Hepatocyte (in vitro differentiated cells): ENCODE measurements at regions not wholly inside any gene's neighbourhood (a gene's known extent, or its start where the extent isn't known, plus 50 kb on each side); places are given as distances from the start of the nearest gene placed in this dataset.

Experiments used
- DNase-seq: peaks from one replicate; pipeline ENCODE4 v3.0.0-alpha.2; 2016; ENCODE audit warnings: low spot score
- H2AFZ ChIP-seq: fragments of 200-600 bp; sonication (generic); 2 replicates; pipeline ENCODE4 v1.6.0; 2016; ENCODE audit warnings: antibody characterized with exemption, mild to moderate bottlenecking
- H3K27ac ChIP-seq: fragments of 200-600 bp; sonication (generic); 2 replicates; pipeline ENCODE4 v1.5.1; 2016; ENCODE audit warnings: mild to moderate bottlenecking
- H3K27me3 ChIP-seq: fragments of 200-600 bp; sonication (generic); 2 replicates; pipeline ENCODE4 v1.6.1; 2016
- H3K36me3 ChIP-seq: fragments of 200-600 bp; sonication (generic); replicated peaks from 2 replicates; pipeline ENCODE4 v1.5.1; 2016; ENCODE audit warnings: low read depth; ENCODE audit not compliant: insufficient read depth
- H3K4me1 ChIP-seq: fragments of 200-600 bp; sonication (generic); 2 replicates; pipeline ENCODE4 v1.5.1; 2016; ENCODE audit warnings: mild to moderate bottlenecking, moderate library complexity; ENCODE audit not compliant: insufficient read depth
- H3K4me2 ChIP-seq: fragments of 200-600 bp; sonication (generic); 2 replicates; pipeline ENCODE4 v1.6.0; 2016
- H3K4me3 ChIP-seq: fragments of 200-600 bp; sonication (generic); 2 replicates; pipeline ENCODE4 v1.5.1; 2016; ENCODE audit warnings: mild to moderate bottlenecking
- H3K79me2 ChIP-seq: fragments of 200-600 bp; sonication (generic); 2 replicates; pipeline ENCODE4 v1.6.0; 2017; ENCODE audit warnings: mild to moderate bottlenecking
- H3K9me2 ChIP-seq: fragments of 200-600 bp; sonication (generic); replicated peaks from 2 replicates; pipeline ENCODE4 v1.6.0; 2017; ENCODE audit warnings: mild to moderate bottlenecking; ENCODE audit not compliant: insufficient read depth
- H3K9me3 ChIP-seq: fragments of 200-600 bp; sonication (generic); 2 replicates; pipeline ENCODE4 v1.5.1; 2016; ENCODE audit warnings: low read depth, mild to moderate bottlenecking
- H4K20me1 ChIP-seq: fragments of 200-600 bp; sonication (generic); 2 replicates; pipeline ENCODE4 v1.6.0; 2016; ENCODE audit warnings: mild to moderate bottlenecking; ENCODE audit not compliant: insufficient read depth, poor library complexity, severe bottlenecking
- CTCF ChIP-seq: fragments of 200-600 bp; sonication (generic); IDR thresholded peaks from 2 replicates; pipeline ENCODE4 v1.5.1; 2016; ENCODE audit warnings: antibody characterized with exemption, mild to moderate bottlenecking; ENCODE audit not compliant: poor library complexity
- EZH2 ChIP-seq: fragments of 200-600 bp; sonication (generic); IDR thresholded peaks from 2 replicates; pipeline ENCODE4 v1.6.1; 2016; ENCODE audit warnings: antibody characterized with exemption, mild to moderate bottlenecking, borderline replicate concordance
- EZH2phosphoT487 ChIP-seq: fragments of 200-600 bp; sonication (generic); IDR thresholded peaks from one replicate; pipeline ENCODE4 v1.6.1; 2018; ENCODE audit warnings: antibody characterized with exemption, mild to moderate bottlenecking, low read depth, moderate library complexity; ENCODE audit not compliant: unreplicated experiment, severe bottlenecking
- WGBS: methylation state at CpG from one replicate; pipeline ENCODE4 v1.1.6; 2016; ENCODE audit warnings: low lambda C conversion rate; ENCODE audit errors: missing lambda C conversion rate; 5-methylcytosine and 5-hydroxymethylcytosine counted together

GRCh38 chr6:135575629-135576028 is 78.1 kb upstream of the AHI1 start:
- H4K20me1 ChIP-seq, result no peaks in the 10 kb centered on the region
- H3K4me3 ChIP-seq, result no peak overlapping the region
- H3K27me3 ChIP-seq, result no peaks in the 10 kb centered on the region
- no peaks in the 10 kb centered on the region for H3K36me3 ChIP-seq
- TF ChIP-seq EZH2phosphoT487, result no peak
- no peak for TF ChIP-seq CTCF
- TF ChIP-seq EZH2, result no peak
- no peaks in the 10 kb centered on the region for H3K9me2 ChIP-seq
- H3K79me2 ChIP-seq, result no peaks in the 10 kb centered on the region
- no peak overlapping the region for H2AFZ ChIP-seq
- H3K27ac ChIP-seq, result no peak overlapping the region
- H3K4me1 ChIP-seq, result no peaks in the 10 kb centered on the region
- no peak overlapping the region for H3K4me2 ChIP-seq
- 89% methylated on average over 3 of the region's 3 CpGs for WGBS
- H3K9me3 ChIP-seq, result no peaks in the 10 kb centered on the region
- DNase-seq, result no peak

- TF ChIP-seq CTCF (no peak), EZH2phosphoT487 (no peak), EZH2 (no peak)
- Histone ChIP-seq H2AFZ (no peak overlapping the region), H3K27ac (no peak overlapping the region), H3K27me3 (no peaks in the 10 kb centered on the region), H3K79me2 (no peaks in the 10 kb centered on the region), H3K4me1 (no peaks in the 10 kb centered on the region), H4K20me1 (no peaks in the 10 kb centered on the region), H3K4me2 (no peak overlapping the region), H3K9me2 (no peaks in the 10 kb centered on the region), H3K36me3 (no peaks in the 10 kb centered on the region), H3K9me3 (no peaks in the 10 kb centered on the region), H3K4me3 (no peak overlapping the region)
- 86% methylated on average over 1 of the region's 1 CpG for WGBS
- DNase-seq, result no peak
Observed at GRCh38 chr6:135576055-135576454, 78.5 kb upstream of the AHI1 start.

GRCh38 chr6:135577059-135577538 is 79.6 kb upstream of the AHI1 start:
- 86% methylated on average over 1 of the region's 1 CpG for WGBS
- no peak for DNase-seq
- Histone ChIP-seq H3K27ac (no peak overlapping the region), H4K20me1 (no peaks in the 10 kb centered on the region), H3K36me3 (no peaks in the 10 kb centered on the region), H3K4me2 (no peak overlapping the region), H2AFZ (no peak overlapping the region), H3K4me1 (no peaks in the 10 kb centered on the region), H3K27me3 (no peaks in the 10 kb centered on the region), H3K9me3 (no peaks in the 10 kb centered on the region), H3K4me3 (no peak overlapping the region), H3K79me2 (no peaks in the 10 kb centered on the region), H3K9me2 (no peaks in the 10 kb centered on the region)
- TF ChIP-seq EZH2phosphoT487 (no peak), EZH2 (no peak), CTCF (no peak)

GRCh38 chr6:135578976-135579375 is 81.4 kb upstream of the AHI1 start:
- no peak overlapping the region for H3K4me3 ChIP-seq
- DNase-seq, result no peak
- no peak overlapping the region for H2AFZ ChIP-seq
- no peaks in the 10 kb centered on the region for H3K9me2 ChIP-seq
- no peaks in the 10 kb centered on the region for H3K27me3 ChIP-seq
- H3K36me3 ChIP-seq, result no peaks in the 10 kb centered on the region
- no peaks in the 10 kb centered on the region for H4K20me1 ChIP-seq
- no peaks in the 10 kb centered on the region for H3K9me3 ChIP-seq
- no peaks in the 10 kb centered on the region for H3K79me2 ChIP-seq
- H3K4me1 ChIP-seq, result no peaks in the 10 kb centered on the region
- TF ChIP-seq EZH2phosphoT487 (no peak), EZH2 (no peak), CTCF (no peak)
- 88% methylated on average over 3 of the region's 3 CpGs for WGBS
- no peak overlapping the region for H3K4me2 ChIP-seq
- no peak overlapping the region for H3K27ac ChIP-seq
